NT2/D1 (cell line): ENCODE measurements at regions not wholly inside any gene's neighbourhood (a gene's known extent, or its start where the extent isn't known, plus 50 kb on each side); places are given as distances from the start of the nearest gene placed in this dataset.

ENCODE experiments used
- YY1 ChIP-seq: IDR thresholded peaks from 2 replicates; pipeline ENCODE4 v1.6.1; 2011; ENCODE audit not compliant: insufficient read length, insufficient read depth
- ZNF274 ChIP-seq: IDR thresholded peaks from 2 replicates; pipeline ENCODE4 v1.6.1; 2011; ENCODE audit warnings: mild to moderate bottlenecking, low read depth, low read length

DNA sequence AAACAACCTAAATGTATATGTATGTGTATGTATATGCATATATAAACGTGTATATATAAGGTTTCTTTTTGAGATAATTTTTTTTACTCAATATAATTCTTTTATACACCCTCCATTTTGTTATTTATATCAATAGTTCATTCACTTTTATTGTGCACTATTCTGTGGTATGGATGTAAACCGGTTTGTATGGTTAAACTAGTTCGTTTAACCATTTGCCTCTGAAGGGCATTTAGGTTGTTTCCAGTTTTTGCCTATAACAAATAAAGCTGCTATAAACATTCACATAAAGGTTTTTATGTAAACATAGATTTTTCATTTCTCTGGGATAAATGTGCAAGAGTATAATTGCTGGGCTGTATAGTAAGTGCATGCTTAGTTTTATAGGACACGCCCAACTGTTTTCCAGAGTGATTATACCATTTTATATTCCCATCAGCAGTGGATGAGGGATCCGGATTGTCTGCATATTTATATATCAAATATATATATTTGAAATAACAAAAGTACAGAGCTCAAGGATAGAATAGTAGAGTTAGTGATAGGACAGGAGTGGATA, 380.3 kb downstream of the TSHZ3 start:
- TF ChIP-seq ZNF274 = no peak
- no peak for TF ChIP-seq YY1
